ENCODE measurements at regions not wholly inside any gene's neighbourhood (a gene's known extent, or its start where the extent isn't known, plus 50 kb on each side); places are given as distances from the start of the nearest gene placed in this dataset.

DNA sequence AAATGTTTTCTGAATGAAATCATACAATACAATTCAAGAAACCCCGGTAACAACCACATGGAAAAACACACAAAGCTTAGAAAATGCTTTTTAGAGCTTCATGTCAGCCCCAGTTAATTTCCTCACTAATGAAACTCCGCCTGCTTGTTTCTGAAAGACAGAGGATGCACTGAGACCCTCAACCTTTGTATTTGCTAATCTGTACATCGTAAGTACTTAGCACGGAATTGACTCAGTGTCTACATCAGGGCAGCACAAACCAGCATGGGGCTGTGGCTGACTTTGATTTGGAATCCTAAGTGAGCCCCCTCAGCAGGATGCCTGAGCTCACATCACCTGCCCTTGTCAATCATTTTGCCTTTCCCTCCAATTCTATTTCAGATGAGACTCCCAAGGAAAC is 499.1 kb upstream of the MPDZ start:
- no peak for DNase-seq (ENCODE audit: low spot score)
- Histone ChIP-seq H3K4me1 (ENCODE audit: insufficient read depth, low read length, poor library complexity, severe bottlenecking) (no peaks in the 10 kb centered on the region), H3K9me3 (ENCODE audit: low read depth, low read length, poor library complexity, severe bottlenecking) (no peaks in the 10 kb centered on the region), H3K4me3 (ENCODE audit: low read depth, low read length, poor library complexity, severe bottlenecking) (no peak overlapping the region), H3K36me3 (ENCODE audit: insufficient read depth, low read length, poor library complexity, severe bottlenecking) (no peaks in the 10 kb centered on the region), H3K27ac (ENCODE audit: low read depth, low read length, poor library complexity, severe bottlenecking) (no peak overlapping the region), H3K27me3 (replicated peaks; ENCODE audit: insufficient read depth, low read depth, low read length, poor library complexity) (no peaks in the 10 kb centered on the region)
- POLR2A ChIA-PET (ENCODE audit: low non-redundant PET): no interaction called here
- no TSS peak for BruUV-seq (replicated peaks)
- CTCF ChIA-PET: no interaction called here
- intact Hi-C loops (cut with micrococcal nuclease; ENCODE audit: unreplicated experiment): no loop called here
- TF ChIP-seq, protein P1, sequence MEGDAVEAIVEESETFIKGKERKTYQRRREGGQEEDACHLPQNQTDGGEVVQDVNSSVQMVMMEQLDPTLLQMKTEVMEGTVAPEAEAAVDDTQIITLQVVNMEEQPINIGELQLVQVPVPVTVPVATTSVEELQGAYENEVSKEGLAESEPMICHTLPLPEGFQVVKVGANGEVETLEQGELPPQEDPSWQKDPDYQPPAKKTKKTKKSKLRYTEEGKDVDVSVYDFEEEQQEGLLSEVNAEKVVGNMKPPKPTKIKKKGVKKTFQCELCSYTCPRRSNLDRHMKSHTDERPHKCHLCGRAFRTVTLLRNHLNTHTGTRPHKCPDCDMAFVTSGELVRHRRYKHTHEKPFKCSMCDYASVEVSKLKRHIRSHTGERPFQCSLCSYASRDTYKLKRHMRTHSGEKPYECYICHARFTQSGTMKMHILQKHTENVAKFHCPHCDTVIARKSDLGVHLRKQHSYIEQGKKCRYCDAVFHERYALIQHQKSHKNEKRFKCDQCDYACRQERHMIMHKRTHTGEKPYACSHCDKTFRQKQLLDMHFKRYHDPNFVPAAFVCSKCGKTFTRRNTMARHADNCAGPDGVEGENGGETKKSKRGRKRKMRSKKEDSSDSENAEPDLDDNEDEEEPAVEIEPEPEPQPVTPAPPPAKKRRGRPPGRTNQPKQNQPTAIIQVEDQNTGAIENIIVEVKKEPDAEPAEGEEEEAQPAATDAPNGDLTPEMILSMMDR (conservative IDR thresholded peaks at IDR 0.05; ENCODE audit: low read depth, low read length): no peak
- no peak for TF ChIP-seq EZH2 (IDR thresholded peaks at IDR 0.05; ENCODE audit: borderline replicate concordance, low read depth, low read length, poor library complexity, severe bottlenecking)

DNA sequence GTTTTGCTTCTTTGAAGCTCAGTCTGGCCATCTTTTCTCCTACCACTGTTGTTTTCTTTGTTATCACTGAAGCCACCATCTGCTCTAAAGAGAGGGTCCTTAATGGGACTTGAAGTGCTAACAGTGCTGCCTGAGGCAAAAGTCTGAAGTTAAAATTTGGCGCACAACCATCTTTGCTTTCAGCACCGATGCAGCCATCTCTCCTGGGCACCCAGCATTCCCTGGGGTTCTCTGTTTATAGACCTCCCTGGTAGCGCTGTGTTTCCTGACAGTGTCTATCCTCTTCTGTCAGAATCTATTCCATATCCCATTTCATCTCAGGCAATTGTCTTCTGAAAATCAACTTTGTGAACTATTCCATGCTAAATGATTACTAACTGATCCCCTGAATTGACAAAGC is 491.5 kb upstream of the MPDZ start:
- BruUV-seq (replicated peaks): no TSS peak
- POLR2A ChIA-PET (ENCODE audit: low non-redundant PET): no interaction called here
- Histone ChIP-seq H3K27ac (ENCODE audit: low read depth, low read length, poor library complexity, severe bottlenecking) (no peak overlapping the region), H3K4me1 (ENCODE audit: insufficient read depth, low read length, poor library complexity, severe bottlenecking) (no peaks in the 10 kb centered on the region), H3K9me3 (ENCODE audit: low read depth, low read length, poor library complexity, severe bottlenecking) (no peaks in the 10 kb centered on the region), H3K36me3 (ENCODE audit: insufficient read depth, low read length, poor library complexity, severe bottlenecking) (no peaks in the 10 kb centered on the region), H3K4me3 (ENCODE audit: low read depth, low read length, poor library complexity, severe bottlenecking) (no peak overlapping the region), H3K27me3 (replicated peaks; ENCODE audit: insufficient read depth, low read depth, low read length, poor library complexity) (no peaks in the 10 kb centered on the region)
- intact Hi-C loops (cut with micrococcal nuclease; ENCODE audit: unreplicated experiment): no loop called here
- TF ChIP-seq EZH2 (IDR thresholded peaks at IDR 0.05; ENCODE audit: borderline replicate concordance, low read depth, low read length, poor library complexity, severe bottlenecking): no peak
- TF ChIP-seq, protein P1 (conservative IDR thresholded peaks at IDR 0.05; ENCODE audit: low read depth, low read length): no peak
- CTCF ChIA-PET: no interaction called here
- DNase-seq (ENCODE audit: low spot score): no peak

DNA sequence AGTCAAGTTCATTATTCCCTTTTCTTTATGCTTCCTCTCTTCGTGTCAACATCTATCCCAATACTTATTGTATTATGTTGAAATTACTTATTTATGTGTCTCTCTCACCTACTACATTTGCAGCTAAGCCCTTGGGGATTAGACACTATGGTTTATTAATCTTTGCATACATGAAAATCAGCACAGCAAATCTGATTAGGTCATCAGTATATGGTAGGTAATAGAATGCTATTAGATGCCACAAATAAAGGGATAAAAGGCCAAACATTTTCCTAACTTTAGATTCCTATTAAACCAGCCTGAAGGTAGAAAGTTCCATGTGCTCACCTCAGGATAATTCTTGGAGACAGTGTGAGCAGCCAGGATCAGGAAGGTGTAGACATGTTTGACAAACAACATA is 490.1 kb upstream of the MPDZ start:
- no peak overlapping the region for H3K4me3 ChIP-seq (ENCODE audit: low read depth, low read length, poor library complexity, severe bottlenecking)
- DNase-seq (ENCODE audit: low spot score): no peak
- no peaks in the 10 kb centered on the region for H3K36me3 ChIP-seq (ENCODE audit: insufficient read depth, low read length, poor library complexity, severe bottlenecking)
- BruUV-seq (replicated peaks): no TSS peak
- H3K27me3 ChIP-seq (replicated peaks; ENCODE audit: insufficient read depth, low read depth, low read length, poor library complexity): no peaks in the 10 kb centered on the region
- ChIA-PET POLR2A (ENCODE audit: low non-redundant PET) (no interaction called here), CTCF (no interaction called here)
- TF ChIP-seq EZH2 (IDR thresholded peaks at IDR 0.05; ENCODE audit: borderline replicate concordance, low read depth, low read length, poor library complexity, severe bottlenecking): no peak
- TF ChIP-seq, protein P1 (conservative IDR thresholded peaks at IDR 0.05; ENCODE audit: low read depth, low read length): no peak
- intact Hi-C loops (cut with micrococcal nuclease; ENCODE audit: unreplicated experiment): no loop called here
- no peaks in the 10 kb centered on the region for H3K4me1 ChIP-seq (ENCODE audit: insufficient read depth, low read length, poor library complexity, severe bottlenecking)
- H3K27ac ChIP-seq (ENCODE audit: low read depth, low read length, poor library complexity, severe bottlenecking): no peak overlapping the region
- H3K9me3 ChIP-seq (ENCODE audit: low read depth, low read length, poor library complexity, severe bottlenecking): no peaks in the 10 kb centered on the region

Data from A673 (cell line).